GM19463 (cell line): ENCODE measurements at regions not wholly inside any gene's neighbourhood (a gene's known extent, or its start where the extent isn't known, plus 50 kb on each side); places are given as distances from the start of the nearest gene placed in this dataset.

Source experiments
- ATAC-seq: cut with Tn5 transposase; IDR thresholded peaks from one replicate; pipeline ENCODE4 v1.9.1; 2021; ENCODE audit warnings: mild to moderate bottlenecking, moderate library complexity; ENCODE audit not compliant: unreplicated experiment

- ATAC-seq, result no peak
These were observed 242.1 kb downstream of the DLL1 start for GRCh38 chr6:170048615-170049256.

- no peak for ATAC-seq
These were observed 243.1 kb downstream of the DLL1 start for GRCh38 chr6:170047823-170048222.

- no peak for ATAC-seq
These were observed 243.9 kb downstream of the DLL1 start for GRCh38 chr6:170046791-170047626.

DNA sequence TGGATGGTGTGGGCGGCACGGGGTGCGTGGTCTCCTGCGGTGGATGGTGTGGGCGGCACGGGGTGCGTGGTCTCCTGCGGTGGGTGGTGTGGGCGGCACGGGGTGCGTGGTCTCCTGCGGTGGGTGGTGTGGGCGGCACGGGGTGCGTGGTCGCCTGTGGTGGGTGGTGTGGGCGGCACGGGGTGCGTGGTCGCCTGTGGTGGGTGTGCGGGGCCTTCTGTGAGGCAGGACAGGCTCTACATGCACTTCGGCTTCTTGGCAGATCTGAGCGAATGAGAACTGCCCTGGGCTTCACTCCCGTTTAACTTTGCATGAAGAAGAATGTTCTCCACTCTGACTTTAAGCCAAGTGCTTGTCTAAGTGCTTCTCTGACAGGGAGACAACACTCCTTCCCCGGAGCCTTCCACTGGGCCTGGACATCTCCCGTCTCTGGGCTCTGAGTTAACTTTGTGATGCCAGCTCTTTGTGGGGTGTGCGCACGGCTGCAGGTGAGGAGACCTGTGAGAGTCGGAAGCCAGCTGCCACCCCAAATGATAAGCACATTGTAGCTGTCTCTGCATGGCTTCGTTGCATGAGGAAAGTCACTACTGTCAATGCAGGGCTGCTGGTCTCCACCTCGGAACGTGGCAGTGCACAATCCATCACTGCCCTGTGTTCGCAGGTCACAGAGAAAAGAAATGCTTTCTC is 244.8 kb downstream of the DLL1 start:
- no peak for ATAC-seq

DNA sequence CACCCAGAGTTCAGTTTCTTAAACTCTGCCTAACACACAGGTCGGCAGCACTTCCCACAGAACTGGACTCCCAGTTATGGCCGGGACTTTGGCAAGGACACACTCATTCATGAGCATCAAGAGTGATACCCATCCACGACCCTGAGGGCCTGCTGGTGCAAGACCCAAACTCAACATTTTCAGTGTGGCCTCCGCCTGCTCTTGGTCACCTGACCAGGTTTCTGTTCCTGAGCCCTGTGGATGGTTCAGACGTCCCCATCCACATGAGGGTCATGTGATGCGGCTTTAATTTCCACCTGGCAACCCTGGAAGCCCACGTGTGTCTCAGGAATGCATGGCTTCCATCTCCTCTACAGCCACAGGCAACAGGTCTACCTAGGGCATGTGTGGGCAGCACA is 245.3 kb downstream of the DLL1 start:
- no peak for ATAC-seq

DNA sequence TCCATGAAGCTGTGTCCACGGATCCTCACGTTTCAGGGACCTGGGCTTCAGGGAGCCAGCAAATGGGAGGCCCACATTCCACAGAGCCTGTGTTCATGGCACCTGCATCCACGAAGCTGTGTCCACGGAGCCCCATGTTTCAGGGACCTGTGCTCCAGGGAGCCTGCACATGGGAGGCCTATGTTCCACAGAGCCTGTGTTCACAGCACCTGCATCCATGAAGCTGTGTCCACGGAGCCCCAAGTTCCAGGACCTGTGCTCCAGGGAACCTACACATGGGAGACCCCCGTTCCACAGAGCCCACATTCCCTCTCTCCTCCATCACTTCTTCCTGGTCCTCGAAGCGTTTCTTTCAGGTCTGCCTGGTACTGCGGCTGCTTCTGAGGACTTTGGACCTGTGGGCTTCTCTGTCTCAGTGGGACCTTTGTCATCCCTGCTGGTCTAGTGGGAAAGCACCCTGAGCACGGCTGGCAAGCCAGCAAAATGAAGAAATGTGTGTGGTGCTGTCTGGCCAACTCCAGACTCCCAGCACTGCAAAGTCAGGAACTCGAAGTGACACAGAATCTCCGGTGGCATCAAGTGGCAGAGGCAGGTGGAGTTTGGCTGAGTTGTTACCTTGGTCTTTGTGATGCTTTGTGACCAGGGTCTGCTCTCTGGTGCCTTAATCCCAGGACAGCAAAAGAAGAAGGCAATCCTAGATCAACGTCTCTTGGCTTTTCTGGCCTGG is 245.9 kb downstream of the DLL1 start:
- no peak for ATAC-seq

GRCh38 chr6:170043881-170044790 is 246.7 kb downstream of the DLL1 start:
- ATAC-seq, result no peak

- no peak for ATAC-seq
These were observed 247.6 kb downstream of the DLL1 start for GRCh38 chr6:170043150-170043819.

GRCh38 chr6:170042596-170043118 is 248.2 kb downstream of the DLL1 start:
- no peak for ATAC-seq

GRCh38 chr6:170042123-170042522 is 248.8 kb downstream of the DLL1 start:
- ATAC-seq, result no peak

- no peak for ATAC-seq
These were observed 249.4 kb downstream of the DLL1 start for GRCh38 chr6:170041526-170041925.

GRCh38 chr6:170040906-170041305 is 250.0 kb downstream of the DLL1 start:
- no peak for ATAC-seq

GRCh38 chr6:170040115-170040500 is 250.8 kb downstream of the DLL1 start:
- no peak for ATAC-seq

DNA sequence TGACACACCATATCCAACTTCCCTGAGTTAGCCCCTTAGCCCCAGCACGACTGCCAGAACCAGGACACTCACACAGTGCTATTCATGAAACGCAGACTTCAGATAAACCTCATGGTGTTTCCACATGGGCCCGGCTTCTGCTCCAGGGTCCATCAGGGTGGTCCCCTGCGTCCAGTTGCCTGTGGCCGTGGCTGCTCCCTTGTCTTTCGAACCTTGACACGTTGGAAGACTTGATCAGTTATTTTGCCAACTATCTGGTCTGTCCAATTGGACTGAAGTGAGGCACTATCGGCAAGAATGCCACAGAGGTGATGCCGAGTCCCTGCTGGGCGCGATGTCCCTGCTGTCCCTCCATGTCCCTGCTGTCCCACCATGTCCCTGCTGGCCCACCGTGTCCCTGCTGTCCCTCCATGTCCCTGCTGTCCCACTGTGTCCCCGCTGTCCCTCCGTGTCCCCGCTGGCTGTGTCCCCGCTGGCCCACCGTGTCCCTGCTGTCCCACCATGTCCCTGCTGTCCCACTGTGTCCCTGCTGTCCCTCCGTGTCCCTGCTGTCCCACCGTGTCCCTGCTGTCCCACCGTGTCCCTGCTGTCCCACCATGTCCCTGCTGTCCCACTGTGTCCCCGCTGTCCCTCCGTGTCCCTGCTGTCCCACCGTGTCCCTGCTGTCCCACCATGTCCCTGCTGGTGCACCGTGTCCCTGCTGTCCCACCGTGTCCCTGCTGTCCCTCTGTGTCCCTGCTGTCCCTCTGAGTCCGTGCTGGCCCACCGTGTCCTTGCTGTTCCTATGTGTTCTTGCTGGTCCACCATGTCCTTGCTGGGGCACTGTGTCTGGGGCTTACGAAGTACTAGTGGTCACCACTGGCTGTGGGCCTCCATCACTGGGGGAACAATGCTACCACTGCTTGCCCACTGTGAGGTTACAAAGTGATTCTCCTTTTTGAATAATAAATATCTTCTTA is 251.4 kb downstream of the DLL1 start:
- no peak for ATAC-seq

GRCh38 chr6:170038708-170039107 is 252.2 kb downstream of the DLL1 start:
- ATAC-seq, result no peak

DNA sequence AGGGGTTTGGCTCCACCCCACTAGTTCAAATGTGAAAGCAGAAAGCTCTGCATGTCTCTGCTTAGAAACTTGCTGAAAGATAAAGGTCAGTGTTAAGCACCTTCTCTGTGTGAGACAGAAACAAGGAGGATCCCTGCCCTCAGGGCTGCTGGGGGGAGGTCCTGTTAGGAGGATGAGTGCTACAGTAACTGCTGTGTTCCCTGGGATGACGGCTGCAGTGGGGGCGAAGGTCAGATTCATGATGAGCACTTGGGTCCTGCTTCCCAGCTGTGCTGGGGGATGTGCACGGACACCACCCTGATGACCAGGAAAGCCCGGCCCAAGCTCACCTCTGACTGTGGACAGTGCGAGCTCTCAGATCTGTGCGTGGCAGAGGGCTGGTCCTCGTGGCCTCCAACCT is 252.6 kb downstream of the DLL1 start:
- no peak for ATAC-seq

- ATAC-seq, result no peak
These were observed 253.2 kb downstream of the DLL1 start for GRCh38 chr6:170037541-170038250.

DNA sequence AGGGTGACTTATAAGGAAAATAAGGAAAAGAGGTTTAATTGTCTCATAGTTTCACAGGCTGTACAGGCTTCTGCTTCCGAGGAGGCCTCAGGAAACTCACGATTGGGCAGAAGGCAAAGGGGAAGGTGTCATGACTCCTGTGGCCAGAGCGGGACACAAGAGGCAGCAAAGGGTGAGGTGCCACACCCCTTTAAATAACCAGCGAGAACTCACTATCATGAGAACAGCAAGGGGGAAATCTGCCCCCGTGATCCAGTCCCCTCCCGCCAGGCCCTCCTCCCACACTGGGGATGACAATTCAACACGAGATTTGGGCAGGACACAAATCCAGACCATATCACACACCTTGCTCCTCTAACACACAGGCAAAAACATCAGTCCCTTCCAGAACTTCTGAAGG is 254.0 kb downstream of the DLL1 start:
- no peak for ATAC-seq
